Prostate gland (tissue), 2 donors: ENCODE measurements at regions not wholly inside any gene's neighbourhood (a gene's known extent, or its start where the extent isn't known, plus 50 kb on each side); places are given as distances from the start of the nearest gene placed in this dataset.

Experiments used
- CTCF ChIP-seq, 4 experiments: fragments of 200-600 bp in 2 of 4; fragments of 450-650 bp in 2 of 4; sonication (generic) in 2 of 4; IDR thresholded peaks; 1 replicate in 3 of 4; 2 replicates in 1 of 4; pipeline ENCODE4 v1.5.1; 2016 to 2019; ENCODE audit warnings: antibody characterized with exemption in 4 of 4, mild to moderate bottlenecking in 2 of 4, moderate library complexity in 2 of 4
- POLR2A ChIP-seq: fragments of 450-650 bp; IDR thresholded peaks from one replicate; pipeline ENCODE4 v1.6.1; 2016; ENCODE audit warnings: antibody characterized with exemption, mild to moderate bottlenecking
- POLR2AphosphoS5 ChIP-seq: sonication (generic); formaldehyde crosslinking; IDR thresholded peaks from one replicate; pipeline ENCODE4 v1.6.1; 2017; ENCODE audit warnings: antibody characterized with exemption

DNA sequence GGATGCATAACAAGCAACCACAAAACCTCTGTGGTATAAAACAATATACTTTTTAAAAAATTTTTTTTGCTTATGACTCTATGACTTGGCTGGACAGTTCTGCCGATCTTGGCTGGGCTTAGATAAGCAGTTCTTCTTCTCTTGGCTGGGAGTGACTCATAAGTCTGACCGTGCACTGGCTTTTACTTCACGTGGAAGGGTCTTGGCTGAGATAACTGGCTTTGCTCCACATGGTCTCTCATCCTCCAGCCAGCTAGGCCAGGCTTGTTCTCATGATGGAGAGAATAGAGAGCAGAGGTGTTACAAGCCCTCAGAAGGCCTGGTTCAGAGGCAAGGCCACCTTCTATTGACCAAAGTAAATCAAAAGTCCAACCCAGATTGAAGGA lies 178.9 kb upstream of the SERPINE2 start:
- no peak for TF ChIP-seq CTCF (IDR thresholded peaks at IDR 0.05)
- no peak for TF ChIP-seq POLR2A
- no peak for TF ChIP-seq POLR2AphosphoS5
